Daoy (cell line): ENCODE measurements at regions not wholly inside any gene's neighbourhood (a gene's known extent, or its start where the extent isn't known, plus 50 kb on each side); places are given as distances from the start of the nearest gene placed in this dataset.

Source experiments
- DNase-seq: peaks from one replicate; pipeline ENCODE4 v3.0.0-alpha.2; 2015; ENCODE audit warnings: low read depth

DNA sequence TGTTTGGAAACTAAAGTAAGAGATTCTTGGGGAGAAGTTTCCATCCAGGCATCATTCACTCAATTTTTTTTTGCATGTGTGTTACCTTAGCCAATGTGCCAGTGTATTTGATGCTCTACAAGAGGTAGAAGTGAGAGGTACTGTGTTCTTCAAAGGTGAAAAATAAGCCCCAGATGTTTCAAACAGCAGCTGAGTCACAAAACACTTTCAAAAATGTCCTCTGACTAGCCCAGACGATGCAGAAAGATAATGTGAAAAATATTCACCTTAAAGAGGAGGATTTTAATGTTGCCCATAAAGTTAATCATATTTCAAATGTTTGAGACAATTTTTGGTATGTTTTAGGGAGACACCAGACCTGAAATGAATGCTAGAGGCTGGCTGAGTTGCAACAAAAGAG lies 107.7 kb upstream of the RASGRP1 start:
- no peak for DNase-seq

DNA sequence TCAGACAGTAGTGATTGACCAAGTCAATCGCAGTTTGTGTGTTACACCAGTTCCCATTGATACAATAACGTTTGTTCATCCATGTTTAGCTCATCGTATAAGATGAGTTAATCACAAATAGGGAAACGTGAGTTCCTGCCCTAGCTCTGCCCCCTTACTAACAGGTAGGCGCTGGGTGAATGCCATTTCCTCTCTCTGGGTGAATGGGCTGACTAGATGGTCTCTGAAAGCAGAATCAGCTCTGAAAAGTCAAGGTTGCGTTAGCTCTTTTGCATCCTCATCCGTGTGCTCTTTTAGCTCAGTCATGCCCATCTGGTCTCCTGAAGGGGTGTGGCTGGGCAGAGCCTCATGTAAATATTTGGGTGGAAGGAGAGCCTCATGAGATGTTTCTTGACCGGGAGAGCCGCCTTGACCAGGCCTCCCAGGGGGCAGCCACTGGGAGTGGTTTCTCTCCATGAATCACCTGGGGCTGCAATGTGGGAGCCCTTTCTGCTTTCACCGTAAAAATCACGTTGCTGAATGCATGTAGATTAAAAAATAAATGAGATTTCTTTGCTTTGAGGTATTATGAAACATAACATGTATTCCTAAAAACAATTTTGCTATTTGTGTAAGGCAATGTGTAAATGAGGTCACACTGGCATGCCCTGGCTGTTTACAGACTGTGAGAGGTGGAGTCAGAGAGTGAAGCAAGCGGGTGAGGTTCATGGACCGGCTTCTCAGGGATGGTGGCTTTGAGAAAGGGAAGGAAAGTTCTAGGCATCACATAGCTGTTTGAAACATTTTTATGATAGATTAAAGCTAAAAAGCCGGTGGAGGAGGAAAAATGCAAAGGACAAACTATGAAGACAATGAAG lies 108.4 kb upstream of the RASGRP1 start:
- DNase-seq, result no peak

DNA sequence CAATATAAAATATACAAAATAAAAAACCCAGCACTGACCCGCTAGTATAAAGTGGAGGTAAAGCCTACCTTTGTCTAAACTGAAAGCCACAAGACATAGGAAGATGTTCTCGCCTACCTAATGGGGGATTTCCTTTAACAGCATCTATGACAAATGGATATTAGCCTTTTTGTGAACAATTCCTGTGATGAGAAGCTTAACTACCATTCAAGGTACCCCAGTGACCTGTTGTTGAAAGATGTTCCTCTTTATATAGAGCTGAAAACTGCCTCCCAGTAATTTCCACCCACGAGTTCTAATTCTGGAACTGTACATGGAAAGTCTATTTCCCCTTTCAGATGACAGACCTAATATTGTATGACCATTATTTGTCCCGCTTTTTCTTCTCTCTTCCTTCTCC lies 109.8 kb upstream of the RASGRP1 start:
- DNase-seq, result no peak

DNA sequence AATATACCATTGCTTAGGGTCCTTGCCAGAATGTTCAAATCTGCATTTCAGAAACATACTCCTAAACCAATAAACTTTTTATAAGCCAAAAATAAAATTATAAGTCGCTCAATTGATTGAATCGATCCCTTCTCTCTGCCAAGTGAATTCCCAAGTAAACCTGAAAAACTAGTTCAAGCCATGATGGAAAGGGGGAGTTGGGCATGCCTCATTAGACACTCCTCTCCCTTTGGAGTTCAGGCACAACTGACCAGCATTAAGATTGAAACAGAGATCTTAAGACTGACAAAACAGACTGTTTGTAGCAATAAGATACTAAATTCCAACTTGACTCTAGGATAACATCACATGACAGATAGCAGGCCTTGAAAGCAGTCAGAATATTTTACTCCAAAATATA lies 113.7 kb upstream of the RASGRP1 start:
- DNase-seq, result no peak

DNA sequence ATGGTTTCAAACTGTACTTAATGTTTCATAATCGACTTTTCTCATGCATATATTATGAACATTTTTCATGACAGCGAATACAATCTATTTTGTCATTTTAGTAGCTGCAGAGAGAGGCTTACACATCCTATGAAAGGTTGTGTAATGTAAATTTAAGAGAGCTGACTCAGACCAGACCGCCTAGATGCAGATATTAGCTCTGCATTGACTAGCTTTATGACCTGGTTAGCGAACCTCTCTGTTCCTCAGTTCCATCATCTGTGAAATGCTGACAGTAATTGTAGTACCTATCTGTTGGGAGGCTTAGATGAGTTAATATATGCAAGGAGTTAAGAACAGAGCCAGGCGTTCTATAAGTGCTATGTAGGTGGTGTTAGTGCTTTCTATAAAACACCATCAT lies 116.2 kb upstream of the RASGRP1 start:
- no peak for DNase-seq

DNA sequence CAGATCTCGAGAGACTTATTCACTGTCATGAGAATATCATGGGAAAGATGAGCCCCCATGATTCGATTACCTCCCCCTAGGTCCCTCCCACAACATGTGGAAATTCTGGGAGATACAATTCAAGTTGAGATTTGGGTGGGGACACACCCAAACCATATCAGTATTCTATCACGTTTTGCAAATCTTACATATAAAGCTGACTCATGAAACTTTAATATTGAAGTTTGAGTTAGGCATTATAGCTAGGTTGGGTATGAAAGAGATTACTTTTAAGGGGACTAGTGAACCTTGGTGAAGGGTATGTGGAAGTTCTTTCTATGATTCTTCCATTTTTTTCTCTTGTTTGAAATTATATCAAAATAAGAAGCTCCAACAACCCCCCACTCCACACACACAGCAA lies 117.7 kb upstream of the RASGRP1 start:
- DNase-seq, result no peak

DNA sequence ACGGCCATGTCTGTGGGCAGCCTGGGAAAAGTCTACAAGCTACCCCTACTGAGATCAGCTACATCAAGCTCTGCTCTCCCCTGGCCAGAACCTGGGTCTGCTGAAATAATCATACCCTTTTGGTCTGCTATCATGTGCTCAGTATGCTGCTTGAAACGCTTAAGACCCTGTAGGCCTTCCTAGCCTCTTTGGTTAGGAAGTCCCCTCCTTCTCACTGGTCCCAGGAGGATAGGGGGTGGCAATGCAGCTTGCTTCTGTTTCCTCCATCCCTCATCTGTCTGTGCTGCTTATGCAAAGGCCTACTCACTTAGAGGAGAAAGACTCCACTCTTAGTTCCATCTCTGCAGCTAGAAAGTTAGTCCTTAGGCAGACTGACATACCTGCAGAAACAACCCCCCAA lies 118.2 kb upstream of the RASGRP1 start:
- no peak for DNase-seq

DNA sequence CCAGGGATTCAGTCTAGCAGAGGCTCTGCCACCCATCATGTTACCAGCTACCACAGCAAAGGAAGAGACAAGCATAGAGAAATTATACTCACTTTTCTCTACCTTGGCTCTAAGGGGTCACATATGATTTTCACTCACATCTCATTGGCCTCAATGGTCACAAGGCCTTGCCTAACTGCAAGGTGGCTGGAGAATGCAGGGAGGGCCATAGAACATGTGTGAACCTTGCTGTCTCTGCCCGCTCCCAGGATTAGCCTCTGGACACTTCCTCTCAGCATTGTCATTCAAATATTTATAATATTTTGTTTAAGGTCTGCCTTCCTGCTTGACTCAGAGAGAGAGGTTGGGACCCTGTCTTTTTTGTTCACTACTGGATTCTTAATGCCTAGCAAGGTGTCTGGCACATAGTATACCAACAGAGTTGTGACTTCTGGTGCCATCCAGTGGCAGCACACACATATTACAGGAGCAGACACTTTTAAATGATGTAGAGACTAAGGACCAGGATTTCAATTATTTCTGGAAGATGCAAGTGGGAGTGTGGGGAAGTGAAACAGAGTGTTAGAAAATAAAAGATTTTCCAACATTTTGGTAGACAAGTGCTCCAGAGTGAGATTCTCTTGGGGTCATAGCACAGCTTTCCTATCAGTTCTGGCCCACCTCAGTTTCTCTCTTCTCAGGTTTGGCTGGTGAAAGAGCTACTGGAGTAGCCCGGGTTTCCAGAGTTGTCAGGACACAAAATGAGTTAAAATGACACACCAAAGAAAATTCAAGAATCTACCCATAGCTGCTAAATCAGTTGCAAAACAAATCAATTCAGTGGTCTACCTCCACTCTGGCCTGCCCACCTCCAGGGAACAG lies 119.0 kb upstream of the RASGRP1 start:
- DNase-seq, result peak; percentile 41

DNA sequence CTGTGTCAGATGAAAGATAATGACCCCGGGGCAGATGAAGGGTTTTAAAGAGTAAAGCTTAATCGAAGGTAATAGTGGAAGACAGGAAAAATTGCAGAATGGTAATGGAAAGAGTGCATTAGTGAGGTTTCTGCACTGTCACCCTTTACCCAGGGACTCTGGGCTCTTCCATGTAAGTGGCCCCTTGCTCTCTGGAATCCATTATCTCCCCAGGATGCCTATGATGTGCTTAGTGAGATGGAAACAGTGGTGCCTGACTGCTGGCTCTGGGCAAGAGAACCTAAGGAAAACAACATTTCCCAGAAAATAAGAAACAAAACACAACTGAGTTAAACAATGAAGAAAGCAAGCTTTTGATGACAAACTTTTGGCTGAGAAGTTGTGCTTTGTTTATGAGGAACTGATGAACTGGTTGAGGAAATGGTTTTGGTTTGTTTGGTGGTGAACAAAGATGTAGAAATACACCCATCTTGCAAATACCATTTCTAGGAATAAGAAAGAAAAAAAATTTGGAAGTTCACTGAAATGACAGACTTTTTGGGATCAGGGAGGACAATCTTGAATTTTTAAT lies 119.9 kb upstream of the RASGRP1 start:
- DNase-seq, result no peak

DNA sequence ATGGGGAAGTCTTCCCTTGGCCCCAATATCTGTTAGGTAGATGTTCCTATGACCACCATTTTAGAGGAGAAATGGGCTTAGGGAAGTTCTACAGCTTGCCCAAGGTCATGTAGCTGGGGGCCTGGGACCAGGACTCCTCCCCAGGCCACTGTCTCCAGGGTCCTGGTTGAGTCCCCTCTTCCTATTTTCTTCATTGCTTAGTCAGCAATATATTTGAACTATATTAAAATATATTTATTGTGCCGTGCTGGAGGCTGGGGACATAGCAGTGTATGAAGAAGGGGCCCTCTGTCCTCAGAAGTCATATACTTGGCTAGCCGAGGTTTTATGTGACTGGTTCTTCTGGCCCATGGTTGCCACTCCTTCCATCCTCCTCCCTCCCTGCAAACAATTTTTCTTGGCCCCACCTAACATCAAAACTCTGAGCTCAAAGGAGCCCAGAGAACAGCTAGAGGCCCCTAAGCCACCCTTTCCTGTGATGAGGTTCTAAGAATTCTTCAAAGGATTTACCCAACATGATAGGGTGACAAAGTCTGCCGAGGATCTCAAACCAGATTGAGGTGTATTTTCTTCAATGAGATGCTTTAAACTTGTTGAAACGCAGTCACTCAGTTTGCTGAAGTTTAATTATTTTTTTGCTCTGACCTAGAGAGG lies 121.2 kb upstream of the RASGRP1 start:
- no peak for DNase-seq

DNA sequence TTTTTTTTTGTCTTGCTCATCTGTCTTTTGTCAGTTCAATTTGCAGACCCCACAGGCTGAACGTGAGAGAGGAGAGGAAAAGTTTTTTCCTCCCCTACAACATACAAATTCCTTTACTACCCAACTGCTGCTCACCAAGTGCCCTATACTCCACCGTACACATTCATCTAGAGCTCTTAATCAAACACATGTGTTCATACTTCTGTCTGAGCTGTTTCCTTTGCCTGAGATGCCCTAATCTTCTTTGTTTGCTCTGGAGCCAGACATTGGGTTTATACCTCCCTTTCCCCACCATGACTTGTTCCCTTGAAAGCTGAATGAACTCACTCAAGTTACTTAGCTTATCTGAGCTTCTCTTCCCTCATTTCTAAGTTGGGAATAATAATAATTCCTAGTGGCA lies 122.7 kb upstream of the RASGRP1 start:
- DNase-seq, result no peak

DNA sequence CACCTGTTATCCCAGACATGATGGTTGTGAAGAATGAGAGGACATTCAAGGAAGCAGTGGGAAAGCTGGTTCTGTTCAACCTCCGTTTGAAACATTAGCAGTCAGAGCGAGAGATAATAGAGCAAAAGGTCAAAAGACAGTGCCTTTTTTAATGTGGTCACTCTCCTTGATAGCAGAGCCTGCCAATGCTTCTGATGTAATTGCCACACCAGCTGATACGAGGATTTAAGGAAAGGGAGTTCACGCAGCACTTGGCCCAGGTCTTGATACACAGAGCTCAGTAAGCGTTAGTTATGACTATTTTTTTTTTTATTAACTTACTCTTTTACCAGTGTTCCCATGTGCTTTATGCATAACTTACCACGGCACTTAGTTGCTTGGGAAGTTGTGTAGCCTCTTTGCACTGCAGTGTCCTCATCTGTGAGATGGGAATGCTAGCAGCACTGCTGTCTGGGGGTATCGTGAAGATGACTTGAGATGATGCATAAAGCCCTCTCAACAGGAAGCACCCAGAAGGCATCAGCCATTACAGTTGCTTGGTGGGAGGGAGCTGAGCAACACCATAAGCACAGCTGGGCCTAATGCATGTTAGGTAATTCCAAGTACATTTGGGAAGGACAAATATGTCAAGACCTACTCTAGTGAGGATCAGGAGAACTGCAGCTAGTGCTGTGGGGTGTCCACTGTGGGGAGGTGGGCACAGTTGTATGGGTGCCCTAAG lies 123.3 kb upstream of the RASGRP1 start:
- DNase-seq, result no peak

DNA sequence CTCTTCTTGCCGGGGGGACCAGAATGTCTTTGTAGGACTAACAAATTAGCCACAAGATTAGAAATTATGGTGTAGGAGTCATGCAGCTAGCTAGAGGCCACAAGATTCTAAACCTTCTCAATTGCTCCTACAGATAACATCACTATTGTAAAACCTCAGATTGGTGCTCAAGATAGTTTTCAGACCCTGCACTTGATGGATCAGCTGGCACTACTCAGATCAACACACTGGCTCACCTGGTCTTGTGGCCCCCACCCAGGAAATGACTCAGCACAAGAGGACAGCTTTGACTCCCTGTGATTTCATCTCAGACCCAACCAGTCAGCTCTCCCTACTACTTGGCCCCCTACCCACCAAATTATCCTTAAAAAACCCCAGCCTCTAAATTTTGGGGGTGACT lies 124.1 kb upstream of the RASGRP1 start:
- peak; percentile 17 for DNase-seq

DNA sequence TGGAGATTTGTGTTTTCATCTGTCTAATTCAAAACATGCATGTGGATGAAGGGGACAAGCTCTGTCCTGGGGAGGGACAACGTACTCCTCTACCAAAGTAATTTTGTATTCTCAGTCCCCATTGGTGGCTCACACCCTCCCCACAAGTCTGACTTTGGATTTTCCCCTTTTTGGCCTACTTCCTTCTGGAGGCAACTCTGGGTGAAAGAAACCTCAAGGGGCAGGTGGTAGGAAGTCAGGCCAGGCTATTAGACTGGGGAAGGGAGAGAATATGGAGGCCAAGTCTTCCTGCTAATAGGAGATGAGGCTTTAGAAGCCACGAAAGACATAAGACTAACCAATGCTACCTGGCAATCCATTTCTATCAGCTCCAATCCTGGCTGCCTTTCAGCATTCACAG lies 124.9 kb upstream of the RASGRP1 start:
- no peak for DNase-seq

DNA sequence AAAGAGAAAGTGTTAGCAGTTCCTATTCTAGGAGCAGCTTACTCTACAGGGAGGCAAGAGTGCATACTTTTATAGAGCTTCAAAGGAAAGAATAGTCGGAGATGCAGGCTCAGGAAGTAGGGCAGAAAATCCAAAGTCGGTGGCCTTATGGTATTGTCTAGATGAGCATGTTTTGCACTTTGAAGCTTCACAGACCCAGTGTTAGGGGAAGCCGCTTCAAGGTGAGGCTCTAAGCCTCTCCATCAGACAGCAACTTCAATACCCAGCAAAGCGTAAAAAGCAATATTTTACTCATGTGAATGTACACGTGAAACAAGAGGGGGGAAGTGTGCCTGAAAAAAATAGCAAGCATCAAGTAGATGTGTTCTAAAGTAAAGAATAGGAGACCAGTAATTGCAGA lies 125.6 kb upstream of the RASGRP1 start:
- DNase-seq, result no peak

DNA sequence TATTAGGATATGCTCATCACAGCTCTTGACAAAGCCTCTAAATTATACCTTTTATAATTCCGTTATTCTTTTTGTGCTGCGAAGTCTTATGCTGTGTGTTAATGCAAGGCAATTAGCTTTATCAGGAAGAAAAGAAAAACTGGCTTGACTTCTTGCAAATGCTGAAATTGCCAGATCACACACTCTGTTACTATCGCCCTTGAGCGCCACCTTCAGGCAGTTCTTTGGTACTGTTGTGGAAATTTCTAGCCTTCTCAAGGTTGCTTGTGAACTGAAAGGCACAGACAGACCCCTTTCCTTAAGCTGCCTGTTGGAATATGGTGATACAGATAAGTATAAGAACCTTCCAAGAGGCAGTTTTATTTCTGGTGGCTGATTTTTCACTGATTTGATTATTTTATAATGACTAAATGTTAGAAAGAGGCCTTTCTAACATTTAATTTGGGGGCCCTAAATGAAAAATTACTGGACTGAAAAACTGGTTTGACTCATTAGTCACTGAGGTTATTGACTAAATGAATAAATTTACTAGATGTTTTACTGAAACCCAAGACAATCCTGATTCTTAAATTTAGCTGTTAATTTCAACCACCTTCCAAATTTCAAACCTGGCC lies 126.2 kb upstream of the RASGRP1 start:
- DNase-seq, result peak; percentile 67

DNA sequence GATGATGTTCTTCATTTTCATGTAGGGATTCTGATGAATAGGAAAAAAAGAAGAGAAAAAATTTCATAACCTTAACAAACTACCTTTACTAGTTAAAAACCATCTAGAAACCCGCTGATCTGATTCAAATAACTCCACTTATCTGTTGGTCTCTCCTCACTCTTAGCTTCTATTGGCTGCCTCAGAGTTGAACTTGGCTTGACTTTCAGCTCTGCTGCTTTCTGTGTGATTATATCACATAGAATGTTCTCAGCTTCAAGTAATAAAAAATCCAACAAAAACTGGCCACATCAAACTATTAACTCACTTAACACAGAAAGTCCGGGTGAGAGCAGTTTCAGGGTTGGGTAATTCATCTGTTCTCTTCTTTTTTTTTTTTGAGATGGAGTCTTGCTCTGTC lies 126.8 kb upstream of the RASGRP1 start:
- DNase-seq, result no peak

DNA sequence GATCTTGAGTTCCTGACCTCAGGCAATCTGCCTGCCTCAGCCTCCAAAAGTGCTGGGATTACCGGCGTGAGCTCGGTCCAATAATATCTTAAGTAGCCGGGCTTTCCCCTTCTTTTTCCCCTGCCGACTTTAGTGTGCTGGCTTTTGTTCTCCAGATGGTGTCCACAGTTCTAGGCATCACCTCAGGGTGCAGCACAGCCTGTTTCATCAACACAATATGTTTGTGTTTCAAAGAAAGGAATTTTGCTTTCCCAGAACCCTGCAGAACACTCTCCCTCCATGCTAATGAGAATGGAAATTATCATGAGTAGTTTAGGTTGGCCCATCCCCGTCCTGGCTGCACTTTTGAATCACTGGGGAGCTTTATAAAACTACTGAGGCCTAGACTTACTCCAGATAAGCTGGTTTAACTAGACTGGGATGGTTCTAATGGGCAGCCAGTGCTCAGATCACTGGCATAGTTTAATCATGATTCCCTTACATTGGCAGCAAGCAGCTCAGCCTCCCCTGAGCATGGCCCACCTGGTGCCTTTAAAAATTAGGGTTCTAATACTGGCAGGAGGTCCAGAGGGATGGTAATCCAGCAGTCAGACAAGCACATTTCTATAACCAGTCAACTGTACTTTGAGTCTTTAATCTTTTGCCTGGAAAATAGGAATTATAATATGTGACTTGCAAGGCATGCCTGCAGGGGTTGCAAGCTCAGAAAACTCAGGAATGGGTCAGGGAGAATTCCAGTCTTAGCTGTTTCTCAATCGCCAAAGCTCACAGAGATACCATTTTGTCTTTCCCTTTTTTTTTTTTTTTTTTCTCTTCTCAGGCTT lies 127.6 kb upstream of the RASGRP1 start:
- DNase-seq, result no peak

DNA sequence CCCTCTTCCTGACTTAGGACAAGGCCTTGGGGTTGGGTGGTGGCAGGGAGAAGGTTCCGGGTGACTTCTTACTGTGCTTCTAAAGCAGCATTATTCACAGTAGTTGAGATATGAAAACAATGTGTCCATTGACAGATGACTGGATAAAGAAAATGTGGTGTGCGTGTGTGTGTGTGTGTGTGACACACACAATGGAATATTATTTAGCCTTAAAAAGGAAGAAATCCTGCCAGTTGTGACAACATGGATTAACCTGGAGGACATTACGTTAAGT lies 128.1 kb upstream of the RASGRP1 start:
- no peak for DNase-seq
